Adrenal gland (tissue), 9 donors: ENCODE measurements at regions not wholly inside any gene's neighbourhood (a gene's known extent, or its start where the extent isn't known, plus 50 kb on each side); places are given as distances from the start of the nearest gene placed in this dataset.
"Not testable (repeated sequence)": the region's sequence is repeated elsewhere in the genome, so short reads cannot be mapped to it uniquely, and the experiment has no call there.

Source experiments
- DNase-seq, 7 donors: peaks; one replicate each; pipeline ENCODE4 v3.0.0-alpha.2; 2019 to 2020
- H3K27ac ChIP-seq, 5 donors: fragments of 200-600 bp; sonication (generic) in 4 of 5; 1 replicate in 3 of 5; 2 replicates in 2 of 5; pipeline versions ENCODE4 v1.5.1 to v1.8.0; 2016 to 2020; ENCODE audit warnings: mild to moderate bottlenecking in 1 of 5
- H3K27me3 ChIP-seq: fragments of 200-600 bp; 2 replicates; pipeline ENCODE4 v1.8.0; 2021
- H3K36me3 ChIP-seq, 2 donors: fragments of 200-600 bp; replicated peaks in 1 of 2; 1 replicate in 1 of 2; 2 replicates in 1 of 2; pipeline versions ENCODE4 v1.5.1 to v1.8.0; 2018 to 2022
- H3K4me1 ChIP-seq, 2 donors: fragments of 200-600 bp; replicated peaks in 1 of 2; 1 replicate in 1 of 2; 2 replicates in 1 of 2; pipeline versions ENCODE4 v1.5.1 to v1.8.0; 2018 to 2021
- H3K4me3 ChIP-seq, 4 donors: fragments of 200-600 bp; sonication (generic) in 3 of 4; one replicate each; pipeline ENCODE4 v1.5.1; 2016 to 2018
- H3K9me3 ChIP-seq, 3 donors: fragments of 200-600 bp; sonication (generic) in 1 of 3; replicated peaks in 1 of 3; 1 replicate in 2 of 3; 2 replicates in 1 of 3; pipeline versions ENCODE4 v1.5.1 to v1.8.0; 2016 to 2021
- whole genome bisulfite sequencing, 4 donors: extraction: QIAGEN DNeasy Blood & Tissue Kit in 2 of 4; methylation state at CpG; one replicate each; pipeline versions ENCODE4 v1.1.5 to v1.1.7; 2013 to 2017; 5-methylcytosine and 5-hydroxymethylcytosine counted together
- intact Hi-C, 2 donors: fragments of 100-400 bp; cut with DNase I; formaldehyde crosslinking; loops; one replicate each; pipeline versions ENCODE4 v1.14.1 to v1.15.0; 2022 to 2023
- donor health status: healthy with polysubstance abuse.
- donor health status: Bipolar disorder and iron deficiency.
- donor health status: DM: yes; HTN: yes; CAD: no.
- donor health status: DM: no; HTN: no; CAD: no.
- donor health status: DM: no; HTN: no; CAD: no.

- H3K9me3 ChIP-seq, intact Hi-C loops, H3K27me3 ChIP-seq, H3K4me3 ChIP-seq, H3K4me1 ChIP-seq, H3K27ac ChIP-seq, DNase-seq, H3K36me3 ChIP-seq: not testable (repeated sequence)
- WGBS, 4 donors: 47 to 55% (median 49%) methylated on average over 2 to 3 of the region's 4 CpGs
These were observed 75.1 kb upstream of the CIDEA start for GRCh38 chr18:12179029-12179428.

DNA sequence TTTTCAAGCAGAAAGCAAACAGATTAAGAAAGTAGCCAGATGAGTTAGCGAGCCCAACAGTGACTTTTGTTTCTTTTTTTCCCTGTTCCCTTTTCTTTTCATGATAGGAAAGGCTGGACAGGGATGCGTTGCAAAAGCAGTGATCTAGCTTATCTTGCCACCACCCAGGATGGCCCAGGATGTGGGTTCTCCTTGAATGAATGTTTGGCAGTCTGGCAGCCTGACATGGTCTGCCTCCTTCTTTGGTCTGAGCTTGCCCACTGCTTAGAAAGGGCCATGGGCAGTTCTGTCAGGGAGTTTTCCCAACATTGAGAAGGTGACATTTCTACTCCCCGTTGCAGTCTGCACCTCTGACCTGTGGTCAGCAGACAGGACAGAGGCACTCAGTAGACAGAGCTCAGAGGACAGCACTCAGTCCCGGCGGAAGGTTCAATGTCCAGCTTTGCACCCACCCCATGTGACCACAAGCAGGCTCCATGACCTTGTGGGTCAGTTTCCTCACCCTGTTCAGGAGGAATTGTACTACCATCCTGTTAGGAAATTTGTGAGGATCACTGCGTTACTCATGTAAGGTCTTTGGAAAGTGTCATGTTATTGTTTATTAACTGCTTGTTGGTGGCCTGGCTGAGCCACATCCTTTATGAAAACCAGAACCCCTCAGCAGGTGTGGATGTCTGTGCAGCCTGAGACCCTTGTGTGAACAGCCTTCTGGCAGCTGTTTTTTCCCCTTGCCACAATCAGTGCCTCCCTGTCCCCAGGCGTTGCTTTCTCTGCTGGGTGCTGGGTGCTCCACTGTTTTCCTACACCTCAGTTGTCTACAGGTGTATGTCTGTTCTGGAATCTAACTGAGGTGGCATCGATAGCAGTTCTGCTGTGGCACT, 74.2 kb upstream of the CIDEA start:
- H3K9me3 ChIP-seq, intact Hi-C loops, H3K36me3 ChIP-seq, DNase-seq, H3K27me3 ChIP-seq, H3K4me3 ChIP-seq, H3K27ac ChIP-seq, H3K4me1 ChIP-seq: not testable (repeated sequence)
- WGBS, 4 donors: 73 to 75% methylated on average over 1 of the region's 8 CpGs; no CpG with 5 or more reads in 2 of the 4 donors

- intact Hi-C loops, H3K27ac ChIP-seq, H3K36me3 ChIP-seq, H3K4me3 ChIP-seq, H3K9me3 ChIP-seq, DNase-seq, H3K27me3 ChIP-seq, H3K4me1 ChIP-seq: not testable (repeated sequence)
- 70 to 83% (median 78%) methylated on average over 2 to 3 of the region's 3 CpGs for WGBS, 4 donors
These were observed 55.4 kb upstream of the CIDEA start for GRCh38 chr18:12198797-12199196.

- H3K4me1 ChIP-seq, H3K9me3 ChIP-seq, H3K36me3 ChIP-seq, H3K27ac ChIP-seq, intact Hi-C loops, H3K27me3 ChIP-seq, H3K4me3 ChIP-seq: not testable (repeated sequence)
- WGBS, 4 donors: 64 to 81% (median 77%) methylated on average over 5 of the region's 5 CpGs
- DNase-seq: peak in 2 of 7 donors; percentile 2 to 9
These were observed 54.0 kb upstream of the CIDEA start for GRCh38 chr18:12200186-12200585.
